ENCODE measurements at regions not wholly inside any gene's neighbourhood (a gene's known extent, or its start where the extent isn't known, plus 50 kb on each side); places are given as distances from the start of the nearest gene placed in this dataset.

DNA sequence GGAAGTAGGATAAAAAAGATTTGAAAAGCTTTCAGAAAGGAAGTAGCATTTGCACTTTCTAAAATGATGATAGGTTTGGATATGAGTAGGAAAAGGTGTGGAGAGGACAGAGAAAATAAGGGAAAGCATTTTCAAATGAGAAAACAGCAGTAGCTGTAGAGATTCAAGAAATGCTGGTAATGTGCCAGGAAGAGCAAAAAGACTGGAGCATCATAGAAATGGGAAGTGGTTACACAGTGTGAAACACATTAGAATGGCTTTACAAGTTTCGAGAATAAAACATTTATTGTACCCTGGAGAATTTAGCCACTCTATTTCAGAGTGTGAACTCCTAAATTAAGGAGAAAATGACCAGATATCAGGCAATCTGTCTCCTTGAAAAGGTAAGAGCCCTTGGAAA is 108.3 kb upstream of the CHL1 start:
- no peak for DNase-seq (ENCODE audit: extremely low spot score)
- no peak overlapping the region for H3K27ac ChIP-seq (replicated peaks in 1 of 4)
- TF ChIP-seq, protein P1, sequence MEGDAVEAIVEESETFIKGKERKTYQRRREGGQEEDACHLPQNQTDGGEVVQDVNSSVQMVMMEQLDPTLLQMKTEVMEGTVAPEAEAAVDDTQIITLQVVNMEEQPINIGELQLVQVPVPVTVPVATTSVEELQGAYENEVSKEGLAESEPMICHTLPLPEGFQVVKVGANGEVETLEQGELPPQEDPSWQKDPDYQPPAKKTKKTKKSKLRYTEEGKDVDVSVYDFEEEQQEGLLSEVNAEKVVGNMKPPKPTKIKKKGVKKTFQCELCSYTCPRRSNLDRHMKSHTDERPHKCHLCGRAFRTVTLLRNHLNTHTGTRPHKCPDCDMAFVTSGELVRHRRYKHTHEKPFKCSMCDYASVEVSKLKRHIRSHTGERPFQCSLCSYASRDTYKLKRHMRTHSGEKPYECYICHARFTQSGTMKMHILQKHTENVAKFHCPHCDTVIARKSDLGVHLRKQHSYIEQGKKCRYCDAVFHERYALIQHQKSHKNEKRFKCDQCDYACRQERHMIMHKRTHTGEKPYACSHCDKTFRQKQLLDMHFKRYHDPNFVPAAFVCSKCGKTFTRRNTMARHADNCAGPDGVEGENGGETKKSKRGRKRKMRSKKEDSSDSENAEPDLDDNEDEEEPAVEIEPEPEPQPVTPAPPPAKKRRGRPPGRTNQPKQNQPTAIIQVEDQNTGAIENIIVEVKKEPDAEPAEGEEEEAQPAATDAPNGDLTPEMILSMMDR (IDR thresholded peaks at IDR 0.05), result no peak
- no peak for TF ChIP-seq POLR2AphosphoS5 (IDR thresholded peaks at IDR 0.05)
- no peak for TF ChIP-seq POLR2A (IDR thresholded peaks at IDR 0.05; ENCODE audit: low read depth)
- no peak for TF ChIP-seq EP300 (IDR thresholded peaks at IDR 0.05)
- H3K4me3 ChIP-seq, result no peak overlapping the region
- H3K4me1 ChIP-seq, result no peaks in the 10 kb centered on the region
- WGBS, result 20% methylated on average over 1 of the region's 1 CpG
- H3K36me3 ChIP-seq, result no peaks in the 10 kb centered on the region
- intact Hi-C loops (cut with DNase I), result no loop called here
- no peaks in the 10 kb centered on the region for H3K9me3 ChIP-seq
- no peaks in the 10 kb centered on the region for H3K27me3 ChIP-seq

DNA sequence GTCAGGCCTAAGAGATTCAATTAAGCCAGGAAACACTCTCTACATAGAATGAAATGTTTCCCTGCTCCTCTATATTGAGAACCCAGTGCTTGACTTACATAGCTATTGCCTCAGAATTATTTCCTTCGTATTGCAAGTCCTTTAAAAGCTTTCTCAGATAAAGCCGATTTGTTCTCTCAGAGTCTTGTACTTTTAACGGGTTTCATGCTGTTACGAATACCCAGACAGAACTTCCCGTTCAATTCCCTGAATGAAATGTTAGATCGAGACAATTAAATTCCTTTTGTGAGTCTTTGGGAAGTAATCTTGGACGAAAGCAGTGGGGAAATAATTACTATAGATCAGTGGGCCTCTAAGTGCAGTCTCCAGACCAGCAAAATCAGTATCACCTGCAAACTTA is 102.8 kb upstream of the CHL1 start:
- Histone ChIP-seq H3K27me3 (no peaks in the 10 kb centered on the region), H3K36me3 (no peaks in the 10 kb centered on the region), H3K4me1 (no peaks in the 10 kb centered on the region), H3K9me3 (no peaks in the 10 kb centered on the region), H3K4me3 (no peak overlapping the region), H3K27ac (replicated peaks in 1 of 4) (no peak overlapping the region)
- TF ChIP-seq, protein P1 (IDR thresholded peaks at IDR 0.05), result no peak
- no peak for TF ChIP-seq POLR2AphosphoS5 (IDR thresholded peaks at IDR 0.05)
- TF ChIP-seq EP300 (IDR thresholded peaks at IDR 0.05), result no peak
- no peak for TF ChIP-seq POLR2A (IDR thresholded peaks at IDR 0.05; ENCODE audit: low read depth)
- intact Hi-C loops (cut with DNase I), result no loop called here
- DNase-seq (ENCODE audit: extremely low spot score), result no peak
- WGBS, result 87% methylated on average over 7 of the region's 7 CpGs

DNA sequence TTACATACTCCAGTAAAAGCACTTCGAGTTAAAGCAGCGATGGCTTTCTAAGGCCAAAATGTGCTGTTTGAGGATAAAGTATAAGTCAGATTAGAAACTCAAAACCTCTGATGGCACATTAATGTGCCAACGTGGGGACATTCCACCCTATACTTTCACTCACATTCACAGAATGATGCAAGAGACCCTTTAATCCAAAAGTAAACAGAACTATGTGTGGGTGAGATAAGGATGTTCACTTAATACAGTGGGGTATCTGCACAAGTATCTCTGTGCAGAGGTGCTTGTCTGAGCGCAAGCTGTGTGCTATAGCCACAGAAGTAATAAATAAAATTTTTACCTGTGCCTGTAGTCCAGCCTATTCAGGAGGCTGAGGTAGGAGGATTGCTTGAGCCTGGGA is 100.3 kb upstream of the CHL1 start:
- WGBS, result 81% methylated on average over 4 of the region's 4 CpGs
- no peak overlapping the region for H3K4me3 ChIP-seq
- TF ChIP-seq, protein P1 (IDR thresholded peaks at IDR 0.05), result no peak
- TF ChIP-seq POLR2AphosphoS5 (IDR thresholded peaks at IDR 0.05) (no peak), EP300 (IDR thresholded peaks at IDR 0.05) (no peak), POLR2A (IDR thresholded peaks at IDR 0.05; ENCODE audit: low read depth) (no peak)
- H3K36me3 ChIP-seq, result no peaks in the 10 kb centered on the region
- H3K27ac ChIP-seq (replicated peaks in 1 of 4), result no peak overlapping the region
- no peak for DNase-seq (ENCODE audit: extremely low spot score)
- H3K4me1 ChIP-seq, result no peaks in the 10 kb centered on the region
- no peaks in the 10 kb centered on the region for H3K27me3 ChIP-seq
- no peaks in the 10 kb centered on the region for H3K9me3 ChIP-seq
- intact Hi-C loops (cut with DNase I), result no loop called here

DNA sequence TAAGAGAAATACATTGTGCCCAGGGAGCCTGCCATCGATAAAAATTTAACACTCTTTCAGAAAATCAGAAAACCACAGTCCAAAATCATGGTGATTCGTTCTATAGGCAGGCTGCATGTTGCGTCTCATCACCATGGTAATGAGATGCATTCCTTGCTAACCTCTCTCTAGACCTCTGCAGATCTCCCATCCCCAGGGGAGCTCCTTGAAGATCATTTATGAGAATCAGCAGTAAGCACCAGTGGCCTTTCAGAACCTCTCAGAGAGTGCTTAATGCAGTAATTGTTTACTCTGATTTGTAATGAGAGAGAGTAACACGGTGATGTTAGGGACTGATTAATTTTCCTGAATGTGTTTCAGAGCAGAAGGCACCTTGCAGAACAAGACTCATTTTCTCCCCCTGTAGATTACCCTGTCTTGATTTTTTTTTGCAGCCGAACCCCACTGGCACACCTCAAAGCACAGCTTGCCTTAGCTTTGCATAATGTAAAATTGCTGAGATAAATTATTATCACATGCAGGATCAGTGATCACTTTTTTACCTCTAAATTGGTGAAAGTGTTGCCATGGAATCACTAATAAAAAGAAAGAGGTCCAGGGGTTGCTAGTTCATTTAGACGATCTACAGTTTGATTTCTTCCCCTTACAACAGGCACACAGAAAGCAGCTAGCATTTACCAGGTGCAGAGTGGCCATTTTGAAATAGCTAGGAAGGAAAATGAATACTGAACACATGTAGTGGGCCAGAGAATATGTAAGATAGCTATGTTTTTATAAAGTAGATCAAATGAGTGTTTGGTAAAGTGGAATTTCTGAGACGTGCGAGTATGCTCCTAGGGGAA is 98.9 kb upstream of the CHL1 start:
- Histone ChIP-seq H3K4me1 (no peaks in the 10 kb centered on the region), H3K27me3 (no peaks in the 10 kb centered on the region), H3K9me3 (no peaks in the 10 kb centered on the region), H3K27ac (replicated peaks in 1 of 4) (no peak overlapping the region), H3K4me3 (no peak overlapping the region), H3K36me3 (no peaks in the 10 kb centered on the region)
- DNase-seq (ENCODE audit: extremely low spot score), result no peak
- WGBS, result 66% methylated on average over 8 of the region's 8 CpGs
- intact Hi-C loops (cut with DNase I), result no loop called here
- TF ChIP-seq POLR2AphosphoS5 (IDR thresholded peaks at IDR 0.05) (no peak), EP300 (IDR thresholded peaks at IDR 0.05) (no peak)

DNA sequence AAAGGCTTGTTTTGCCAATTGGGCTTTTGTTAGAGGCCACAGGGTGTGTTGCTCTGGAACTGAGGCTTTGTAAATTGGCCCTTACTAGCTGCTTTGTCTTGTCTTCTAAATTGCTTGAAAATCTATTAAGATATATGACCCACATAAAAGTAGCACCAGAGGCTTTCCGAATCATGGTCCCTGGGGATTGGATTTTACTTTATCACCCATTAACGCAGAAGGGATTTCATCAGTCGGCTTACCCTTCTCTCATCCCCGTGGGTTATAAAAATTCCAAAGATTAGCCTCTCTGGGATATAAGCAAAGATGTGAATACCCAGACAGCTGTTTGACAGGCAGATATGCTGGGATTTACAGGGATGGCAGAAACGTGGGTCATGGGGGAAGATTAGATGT is 98.3 kb upstream of the CHL1 start:
- 62% methylated on average over 5 of the region's 5 CpGs for WGBS
- no peaks in the 10 kb centered on the region for H3K9me3 ChIP-seq
- no peak overlapping the region for H3K4me3 ChIP-seq
- no peaks in the 10 kb centered on the region for H3K4me1 ChIP-seq
- DNase-seq (ENCODE audit: extremely low spot score), result no peak
- no peak overlapping the region for H3K27ac ChIP-seq (replicated peaks in 1 of 4)
- H3K36me3 ChIP-seq, result no peaks in the 10 kb centered on the region
- TF ChIP-seq POLR2A (IDR thresholded peaks at IDR 0.05; ENCODE audit: low read depth), result no peak
- TF ChIP-seq, protein P1 (IDR thresholded peaks at IDR 0.05), result no peak
- TF ChIP-seq POLR2AphosphoS5 (IDR thresholded peaks at IDR 0.05), result no peak
- TF ChIP-seq EP300 (IDR thresholded peaks at IDR 0.05), result no peak
- intact Hi-C loops (cut with DNase I), result no loop called here
- H3K27me3 ChIP-seq, result no peaks in the 10 kb centered on the region
